ENCODE measurements at regions not wholly inside any gene's neighbourhood (a gene's known extent, or its start where the extent isn't known, plus 50 kb on each side); places are given as distances from the start of the nearest gene placed in this dataset.
"Not testable (repeated sequence)": the region's sequence is repeated elsewhere in the genome, so short reads cannot be mapped to it uniquely, and the experiment has no call there.

DNA sequence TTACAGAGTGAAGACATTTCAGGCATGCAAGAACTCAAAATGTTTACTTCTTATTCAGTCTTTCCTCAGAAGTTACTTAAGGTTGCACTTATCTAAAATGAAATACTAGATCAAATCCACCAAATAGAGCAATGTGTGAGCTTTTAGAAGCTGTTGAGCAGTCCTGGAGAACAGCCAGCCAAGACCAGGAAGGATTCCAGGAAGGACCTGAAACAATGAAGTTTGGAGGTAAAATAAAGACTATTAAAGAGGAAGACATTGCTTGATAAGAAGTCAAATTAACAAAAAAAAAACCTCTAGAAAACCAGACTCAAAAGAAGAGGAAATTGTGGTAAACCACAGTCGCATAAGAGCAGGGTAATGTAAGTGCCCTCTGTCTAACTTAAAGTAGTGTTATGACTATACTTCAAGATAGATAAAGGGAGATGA is 156.2 kb upstream of the S1PR3 start:
- ATAC-seq (no peak), FAIRE-seq (no peak), DNase-seq (ENCODE audit: low read depth in 1 of 2, low spot score in 1 of 2) (no peak)
- CTCF ChIA-PET = no interaction called here
- H3K4me1 ChIP-seq = no peaks in the 10 kb centered on the region
- H3K4me3 ChIP-seq = no peak overlapping the region
- no peak overlapping the region for H3K4me2 ChIP-seq
- 86% methylated on average over 1 of the region's 1 CpG for WGBS (ENCODE audit: missing lambda C conversion rate)
- no peaks in the 10 kb centered on the region for H3K9me3 ChIP-seq
- TF ChIP-seq CHD4 (IDR thresholded peaks at IDR 0.05; ENCODE audit: borderline replicate concordance) = no peak
- TF ChIP-seq ZC3H11A (IDR thresholded peaks at IDR 0.05) = no peak
- POLR2A ChIA-PET = no interaction called here
- H3K27ac ChIP-seq = no peak overlapping the region

DNA sequence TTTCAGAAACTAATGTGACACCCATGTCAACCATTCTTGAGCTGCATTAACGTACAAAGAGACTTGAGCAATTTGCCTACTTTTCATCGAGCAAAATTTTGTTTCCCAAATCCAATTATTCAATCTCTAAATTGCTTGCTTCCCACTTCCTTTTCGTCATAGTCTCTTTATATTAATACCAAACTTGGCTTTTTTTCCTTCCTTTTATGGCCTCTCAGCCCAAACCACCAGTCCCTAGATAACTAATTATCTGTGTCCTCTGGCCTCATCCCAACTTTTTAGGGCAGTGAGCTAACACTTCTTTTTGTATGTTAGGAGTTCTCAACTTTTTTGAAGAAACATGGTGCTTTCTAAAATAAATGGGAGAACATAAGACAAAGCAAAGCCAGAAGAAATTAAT is 155.5 kb upstream of the S1PR3 start:
- CTCF ChIA-PET = interaction anchor here (0.6 kb wide), 1 partner anchor 157 kb away, joined by 3 read pairs; no protein-coding TSS in a partner anchor
- WGBS (ENCODE audit: missing lambda C conversion rate) = 76% methylated on average over 3 of the region's 3 CpGs
- TF ChIP-seq MYC (IDR thresholded peaks at IDR 0.05; ENCODE audit: borderline replicate concordance, low read length) = no peak
- TF ChIP-seq MAFK (IDR thresholded peaks at IDR 0.05; ENCODE audit: partially characterized antibody) = no peak
- no peak for TF ChIP-seq CEBPB (IDR thresholded peaks at IDR 0.05)
- no peak for TF ChIP-seq HDAC2 (IDR thresholded peaks at IDR 0.05)
- no peak for TF ChIP-seq HEYL (CRISPR knock-in tag; IDR thresholded peaks at IDR 0.05)
- TF ChIP-seq SREBF2 (IDR thresholded peaks at IDR 0.05) = no peak
- no peak for TF ChIP-seq ZFP36 (IDR thresholded peaks at IDR 0.05; ENCODE audit: borderline replicate concordance, partially characterized antibody)
- no peak for TF ChIP-seq JUN (IDR thresholded peaks at IDR 0.05)
- no peak for TF ChIP-seq EHMT2 (IDR thresholded peaks at IDR 0.05; ENCODE audit: low read depth)
- TF ChIP-seq, protein P1, sequence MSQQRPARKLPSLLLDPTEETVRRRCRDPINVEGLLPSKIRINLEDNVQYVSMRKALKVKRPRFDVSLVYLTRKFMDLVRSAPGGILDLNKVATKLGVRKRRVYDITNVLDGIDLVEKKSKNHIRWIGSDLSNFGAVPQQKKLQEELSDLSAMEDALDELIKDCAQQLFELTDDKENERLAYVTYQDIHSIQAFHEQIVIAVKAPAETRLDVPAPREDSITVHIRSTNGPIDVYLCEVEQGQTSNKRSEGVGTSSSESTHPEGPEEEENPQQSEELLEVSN (IDR thresholded peaks at IDR 0.05; ENCODE audit: borderline replicate concordance, low read depth) = no peak
- TF ChIP-seq HOXA7 (CRISPR knock-in tag; IDR thresholded peaks at IDR 0.05) = no peak
- no peak for TF ChIP-seq ZSCAN20 (CRISPR knock-in tag; IDR thresholded peaks at IDR 0.05)
- no peak for TF ChIP-seq HOXB13 (CRISPR knock-in tag; IDR thresholded peaks at IDR 0.05; ENCODE audit: low read depth)
- no peak for TF ChIP-seq FOSB (CRISPR knock-in tag; IDR thresholded peaks at IDR 0.05)
- TF ChIP-seq EP300 (IDR thresholded peaks at IDR 0.05) = no peak
- TF ChIP-seq, protein P2, sequence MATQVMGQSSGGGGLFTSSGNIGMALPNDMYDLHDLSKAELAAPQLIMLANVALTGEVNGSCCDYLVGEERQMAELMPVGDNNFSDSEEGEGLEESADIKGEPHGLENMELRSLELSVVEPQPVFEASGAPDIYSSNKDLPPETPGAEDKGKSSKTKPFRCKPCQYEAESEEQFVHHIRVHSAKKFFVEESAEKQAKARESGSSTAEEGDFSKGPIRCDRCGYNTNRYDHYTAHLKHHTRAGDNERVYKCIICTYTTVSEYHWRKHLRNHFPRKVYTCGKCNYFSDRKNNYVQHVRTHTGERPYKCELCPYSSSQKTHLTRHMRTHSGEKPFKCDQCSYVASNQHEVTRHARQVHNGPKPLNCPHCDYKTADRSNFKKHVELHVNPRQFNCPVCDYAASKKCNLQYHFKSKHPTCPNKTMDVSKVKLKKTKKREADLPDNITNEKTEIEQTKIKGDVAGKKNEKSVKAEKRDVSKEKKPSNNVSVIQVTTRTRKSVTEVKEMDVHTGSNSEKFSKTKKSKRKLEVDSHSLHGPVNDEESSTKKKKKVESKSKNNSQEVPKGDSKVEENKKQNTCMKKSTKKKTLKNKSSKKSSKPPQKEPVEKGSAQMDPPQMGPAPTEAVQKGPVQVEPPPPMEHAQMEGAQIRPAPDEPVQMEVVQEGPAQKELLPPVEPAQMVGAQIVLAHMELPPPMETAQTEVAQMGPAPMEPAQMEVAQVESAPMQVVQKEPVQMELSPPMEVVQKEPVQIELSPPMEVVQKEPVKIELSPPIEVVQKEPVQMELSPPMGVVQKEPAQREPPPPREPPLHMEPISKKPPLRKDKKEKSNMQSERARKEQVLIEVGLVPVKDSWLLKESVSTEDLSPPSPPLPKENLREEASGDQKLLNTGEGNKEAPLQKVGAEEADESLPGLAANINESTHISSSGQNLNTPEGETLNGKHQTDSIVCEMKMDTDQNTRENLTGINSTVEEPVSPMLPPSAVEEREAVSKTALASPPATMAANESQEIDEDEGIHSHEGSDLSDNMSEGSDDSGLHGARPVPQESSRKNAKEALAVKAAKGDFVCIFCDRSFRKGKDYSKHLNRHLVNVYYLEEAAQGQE (IDR thresholded peaks at IDR 0.05) = no peak
- FAIRE-seq (no peak), DNase-seq (ENCODE audit: low read depth in 1 of 2, low spot score in 1 of 2) (no peak), ATAC-seq (no peak)
- POLR2A ChIA-PET = no interaction called here
- Histone ChIP-seq H3K9me3 (no peaks in the 10 kb centered on the region), H3K27ac (no peak overlapping the region), H3K4me3 (no peak overlapping the region), H3K4me2 (no peak overlapping the region), H3K4me1 (no peaks in the 10 kb centered on the region)

DNA sequence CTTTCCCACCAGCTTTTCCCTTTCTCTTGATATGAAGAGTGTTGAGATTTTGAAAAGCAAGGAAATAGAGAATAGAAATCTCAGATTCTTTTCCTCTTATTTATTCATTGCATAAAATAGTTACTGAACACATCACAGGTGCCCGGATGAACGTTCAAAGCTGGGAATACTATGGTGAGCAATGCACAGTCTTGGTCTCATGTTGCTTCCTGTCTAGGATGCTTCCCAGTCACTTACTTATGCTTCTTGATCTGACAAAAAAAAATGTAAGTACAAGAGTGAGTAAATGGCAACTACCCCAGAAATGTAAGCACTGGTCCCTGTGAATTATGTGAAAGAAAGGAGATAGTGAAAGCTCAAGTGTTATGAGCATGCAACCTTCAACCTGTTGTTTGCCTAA is 153.5 kb upstream of the S1PR3 start:
- ChIA-PET CTCF (interaction anchor here (0.8 kb wide), 1 partner anchor 9 kb away, joined by 5 read pairs; no protein-coding TSS in a partner anchor), POLR2A (no interaction called here)
- no peak for FAIRE-seq

DNA sequence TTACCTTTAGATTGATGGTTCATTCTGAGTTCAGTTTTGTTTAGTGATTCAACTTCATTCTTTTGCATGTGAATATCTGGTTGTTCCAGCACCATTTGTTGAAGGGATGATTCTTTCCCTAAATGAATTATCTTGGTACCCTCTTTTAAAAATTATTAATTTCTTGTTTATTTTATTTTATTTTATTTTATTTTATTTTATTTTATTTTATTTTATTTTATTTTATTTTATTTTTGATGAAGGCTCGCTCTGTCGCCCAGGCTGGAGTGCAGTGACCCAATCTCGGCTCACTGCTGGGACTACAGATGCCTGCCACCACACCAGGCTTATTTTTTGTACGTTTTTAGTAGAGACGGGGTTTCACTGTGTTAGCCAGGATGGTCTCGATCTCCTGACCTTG is 141.4 kb upstream of the S1PR3 start:
- peaks cover 16% of the 10 kb centered on the region for H3K4me1 ChIP-seq
- H3K4me3 ChIP-seq; H3K27ac ChIP-seq; H3K4me2 ChIP-seq; ATAC-seq; FAIRE-seq; DNase-seq (ENCODE audit: low read depth in 1 of 2, low spot score in 1 of 2); POLR2A ChIA-PET; CTCF ChIA-PET: not testable (repeated sequence)
- 90% methylated on average over 6 of the region's 6 CpGs for WGBS (ENCODE audit: missing lambda C conversion rate)
- peaks cover 18% of the 10 kb centered on the region for H3K9me3 ChIP-seq

More for the DNA sequence above, 153.5 kb upstream of the S1PR3 start:
- Histone ChIP-seq H3K4me1 (no peaks in the 10 kb centered on the region), H3K9me3 (no peaks in the 10 kb centered on the region), H3K4me2 (no peak overlapping the region), H3K27ac (no peak overlapping the region), H3K4me3 (no peak overlapping the region)
- WGBS (ENCODE audit: missing lambda C conversion rate) = 92% methylated on average over 2 of the region's 2 CpGs
- ATAC-seq = no peak
- TF ChIP-seq TFCP2L1 (CRISPR knock-in tag; IDR thresholded peaks at IDR 0.05) = no peak
- no peak for TF ChIP-seq NPAS2 (CRISPR knock-in tag; IDR thresholded peaks at IDR 0.05; ENCODE audit: borderline replicate concordance)
- TF ChIP-seq RARB (CRISPR knock-in tag; IDR thresholded peaks at IDR 0.05) = no peak
- no peak for TF ChIP-seq HOXB5 (CRISPR knock-in tag; IDR thresholded peaks at IDR 0.05)
- no peak for TF ChIP-seq SREBF2 (IDR thresholded peaks at IDR 0.05)
- TF ChIP-seq, protein P3, sequence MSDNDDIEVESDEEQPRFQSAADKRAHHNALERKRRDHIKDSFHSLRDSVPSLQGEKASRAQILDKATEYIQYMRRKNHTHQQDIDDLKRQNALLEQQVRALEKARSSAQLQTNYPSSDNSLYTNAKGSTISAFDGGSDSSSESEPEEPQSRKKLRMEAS (IDR thresholded peaks at IDR 0.05) = no peak
- TF ChIP-seq TP53 (CRISPR knock-in tag; IDR thresholded peaks at IDR 0.05) = no peak
- no peak for TF ChIP-seq JUNB (IDR thresholded peaks at IDR 0.05)
- TF ChIP-seq, protein P1 (IDR thresholded peaks at IDR 0.05; ENCODE audit: borderline replicate concordance, low read depth) = no peak
- no peak for TF ChIP-seq BHLHE40 (IDR thresholded peaks at IDR 0.05; ENCODE audit: low read depth, low read length)
- no peak for TF ChIP-seq MAZ (IDR thresholded peaks at IDR 0.05; ENCODE audit: borderline replicate concordance, low read depth, low read length)
- TF ChIP-seq, protein P4, sequence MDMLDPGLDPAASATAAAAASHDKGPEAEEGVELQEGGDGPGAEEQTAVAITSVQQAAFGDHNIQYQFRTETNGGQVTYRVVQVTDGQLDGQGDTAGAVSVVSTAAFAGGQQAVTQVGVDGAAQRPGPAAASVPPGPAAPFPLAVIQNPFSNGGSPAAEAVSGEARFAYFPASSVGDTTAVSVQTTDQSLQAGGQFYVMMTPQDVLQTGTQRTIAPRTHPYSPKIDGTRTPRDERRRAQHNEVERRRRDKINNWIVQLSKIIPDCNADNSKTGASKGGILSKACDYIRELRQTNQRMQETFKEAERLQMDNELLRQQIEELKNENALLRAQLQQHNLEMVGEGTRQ (IDR thresholded peaks at IDR 0.05) = no peak
- DNase-seq (ENCODE audit: low read depth in 1 of 2, low spot score in 1 of 2) = no peak
